GM18873 (cell line): ENCODE measurements at regions not wholly inside any gene's neighbourhood (a gene's known extent, or its start where the extent isn't known, plus 50 kb on each side); places are given as distances from the start of the nearest gene placed in this dataset.

ENCODE experiments used
- ATAC-seq: cut with Tn5 transposase; IDR thresholded peaks from one replicate; pipeline ENCODE4 v1.9.1; 2021; ENCODE audit warnings: mild to moderate bottlenecking, moderate library complexity, moderate number of reproducible peaks; ENCODE audit not compliant: unreplicated experiment, low FRiP score

GRCh38 chr21:35905096-35905962 is 155.0 kb downstream of the SETD4 start:
- no peak for ATAC-seq

GRCh38 chr21:35900539-35900938 is 159.8 kb downstream of the SETD4 start:
- no peak for ATAC-seq

- no peak for ATAC-seq
Observed at GRCh38 chr21:35896060-35896459, 164.3 kb downstream of the SETD4 start.

- no peak for ATAC-seq
Observed at GRCh38 chr21:35895598-35895997, 164.7 kb downstream of the SETD4 start.

GRCh38 chr21:35893156-35893555 is 167.2 kb downstream of the SETD4 start:
- no peak for ATAC-seq

GRCh38 chr21:35886887-35887286 is 173.4 kb downstream of the SETD4 start:
- no peak for ATAC-seq

- no peak for ATAC-seq
Observed at GRCh38 chr21:35885942-35886541, 174.3 kb downstream of the SETD4 start.

- ATAC-seq: no peak
Observed at GRCh38 chr21:35882791-35883240, 177.5 kb downstream of the SETD4 start.

- no peak for ATAC-seq
Observed at GRCh38 chr21:35873441-35873840, 186.9 kb downstream of the SETD4 start.

GRCh38 chr21:35871906-35872305 is 188.4 kb downstream of the SETD4 start:
- no peak for ATAC-seq

- ATAC-seq: no peak
Observed at GRCh38 chr21:35868869-35869223, 191.5 kb downstream of the SETD4 start.

- ATAC-seq: no peak
Observed at GRCh38 chr21:35868005-35868868, 192.1 kb downstream of the SETD4 start.

- no peak for ATAC-seq
Observed at GRCh38 chr21:35864039-35864438, 196.3 kb downstream of the SETD4 start.

- no peak for ATAC-seq
Observed at GRCh38 chr21:35862969-35863368, 197.4 kb downstream of the SETD4 start.

GRCh38 chr21:35861661-35862060 is 198.7 kb downstream of the SETD4 start:
- ATAC-seq: no peak

GRCh38 chr21:35860189-35860869 is 200.0 kb downstream of the SETD4 start:
- no peak for ATAC-seq

GRCh38 chr21:35859677-35860076 is 200.6 kb downstream of the SETD4 start:
- ATAC-seq: no peak

- no peak for ATAC-seq
Observed at GRCh38 chr21:35857095-35857494, 203.2 kb downstream of the SETD4 start.

- no peak for ATAC-seq
Observed at GRCh38 chr21:35855484-35855883, 204.8 kb downstream of the SETD4 start.

- no peak for ATAC-seq
Observed at GRCh38 chr21:35854281-35854680, 206.0 kb downstream of the SETD4 start.
